ENCODE measurements at regions not wholly inside any gene's neighbourhood (a gene's known extent, or its start where the extent isn't known, plus 50 kb on each side); places are given as distances from the start of the nearest gene placed in this dataset.
"Not testable (repeated sequence)": the region's sequence is repeated elsewhere in the genome, so short reads cannot be mapped to it uniquely, and the experiment has no call there.

DNA sequence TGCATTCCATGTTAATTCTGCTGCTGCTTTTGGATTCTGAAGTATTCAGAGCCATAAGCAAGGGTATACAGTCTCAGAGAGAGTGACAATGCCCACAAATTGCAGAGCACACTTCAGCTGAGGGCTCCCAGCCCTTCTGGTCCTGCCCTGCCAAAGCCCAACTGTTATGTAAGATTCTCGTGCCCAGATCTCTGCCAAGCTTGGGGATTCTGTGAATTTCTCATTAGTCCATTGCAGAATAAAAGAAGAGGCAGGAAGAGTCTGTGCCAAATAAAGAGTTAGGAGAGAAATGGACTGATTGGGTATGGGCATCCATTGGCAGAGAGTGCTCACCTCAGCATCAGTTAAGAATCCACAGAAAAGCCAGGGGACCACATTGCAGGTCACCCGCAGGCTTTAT, 112.0 kb upstream of the PNPT1 start:
- H2AFZ ChIP-seq (ENCODE audit: low read depth) = no peak overlapping the region

DNA sequence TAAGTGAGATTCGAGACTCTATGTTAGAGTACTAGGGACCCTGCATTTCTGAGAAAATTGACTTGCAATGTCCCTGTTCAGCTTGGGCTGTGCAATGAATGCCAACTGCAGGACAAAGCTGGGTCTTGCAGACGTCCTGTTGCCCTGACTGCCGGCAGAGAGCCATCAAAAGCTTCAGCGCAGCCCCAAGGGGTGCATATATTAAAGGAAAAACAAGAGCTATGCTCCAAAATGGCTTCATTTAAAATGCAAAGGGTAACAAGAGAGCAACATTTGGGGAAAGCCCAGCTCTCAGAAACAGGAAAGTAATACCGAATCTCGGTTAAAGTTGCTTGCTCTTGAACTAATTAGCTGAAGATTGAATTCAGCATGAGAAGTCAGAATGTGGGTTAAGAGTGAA, 110.9 kb upstream of the PNPT1 start:
- no peaks in the 10 kb centered on the region for H3K27me3 ChIP-seq (ENCODE audit: insufficient read depth, low read depth)
- no peaks in the 10 kb centered on the region for H3K79me2 ChIP-seq (ENCODE audit: insufficient read depth, low read depth)
- H3K4me2 ChIP-seq = no peak overlapping the region
- no peak overlapping the region for H3K9ac ChIP-seq
- no peaks in the 10 kb centered on the region for H3K4me1 ChIP-seq (ENCODE audit: low read depth, poor library complexity, severe bottlenecking)
- no peak overlapping the region for H3K4me3 ChIP-seq (IDR thresholded peaks at IDR 0.05; ENCODE audit: insufficient read depth, low read depth, low read length)
- H2AFZ ChIP-seq (ENCODE audit: low read depth) = no peak overlapping the region
- no peaks in the 10 kb centered on the region for H3K36me3 ChIP-seq (ENCODE audit: insufficient read depth)
- TF ChIP-seq, protein P1, sequence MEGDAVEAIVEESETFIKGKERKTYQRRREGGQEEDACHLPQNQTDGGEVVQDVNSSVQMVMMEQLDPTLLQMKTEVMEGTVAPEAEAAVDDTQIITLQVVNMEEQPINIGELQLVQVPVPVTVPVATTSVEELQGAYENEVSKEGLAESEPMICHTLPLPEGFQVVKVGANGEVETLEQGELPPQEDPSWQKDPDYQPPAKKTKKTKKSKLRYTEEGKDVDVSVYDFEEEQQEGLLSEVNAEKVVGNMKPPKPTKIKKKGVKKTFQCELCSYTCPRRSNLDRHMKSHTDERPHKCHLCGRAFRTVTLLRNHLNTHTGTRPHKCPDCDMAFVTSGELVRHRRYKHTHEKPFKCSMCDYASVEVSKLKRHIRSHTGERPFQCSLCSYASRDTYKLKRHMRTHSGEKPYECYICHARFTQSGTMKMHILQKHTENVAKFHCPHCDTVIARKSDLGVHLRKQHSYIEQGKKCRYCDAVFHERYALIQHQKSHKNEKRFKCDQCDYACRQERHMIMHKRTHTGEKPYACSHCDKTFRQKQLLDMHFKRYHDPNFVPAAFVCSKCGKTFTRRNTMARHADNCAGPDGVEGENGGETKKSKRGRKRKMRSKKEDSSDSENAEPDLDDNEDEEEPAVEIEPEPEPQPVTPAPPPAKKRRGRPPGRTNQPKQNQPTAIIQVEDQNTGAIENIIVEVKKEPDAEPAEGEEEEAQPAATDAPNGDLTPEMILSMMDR (conservative IDR thresholded peaks at IDR 0.05; ENCODE audit: low read depth, low read length) = no peak
- no peaks in the 10 kb centered on the region for H4K20me1 ChIP-seq (ENCODE audit: insufficient read depth)
- H3K27ac ChIP-seq = no peak overlapping the region

More for the DNA sequence above, 112.0 kb upstream of the PNPT1 start:
- no peaks in the 10 kb centered on the region for H4K20me1 ChIP-seq (ENCODE audit: insufficient read depth)
- no peaks in the 10 kb centered on the region for H3K27me3 ChIP-seq (ENCODE audit: insufficient read depth, low read depth)
- no peak overlapping the region for H3K27ac ChIP-seq
- no peaks in the 10 kb centered on the region for H3K4me1 ChIP-seq (ENCODE audit: low read depth, poor library complexity, severe bottlenecking)
- H3K4me2 ChIP-seq = no peak overlapping the region
- no peak overlapping the region for H3K9ac ChIP-seq
- H3K36me3 ChIP-seq (ENCODE audit: insufficient read depth) = no peaks in the 10 kb centered on the region
- TF ChIP-seq, protein P1 (conservative IDR thresholded peaks at IDR 0.05; ENCODE audit: low read depth, low read length) = no peak
- H3K79me2 ChIP-seq (ENCODE audit: insufficient read depth, low read depth) = no peaks in the 10 kb centered on the region
- no peak overlapping the region for H3K4me3 ChIP-seq (IDR thresholded peaks at IDR 0.05; ENCODE audit: insufficient read depth, low read depth, low read length)

DNA sequence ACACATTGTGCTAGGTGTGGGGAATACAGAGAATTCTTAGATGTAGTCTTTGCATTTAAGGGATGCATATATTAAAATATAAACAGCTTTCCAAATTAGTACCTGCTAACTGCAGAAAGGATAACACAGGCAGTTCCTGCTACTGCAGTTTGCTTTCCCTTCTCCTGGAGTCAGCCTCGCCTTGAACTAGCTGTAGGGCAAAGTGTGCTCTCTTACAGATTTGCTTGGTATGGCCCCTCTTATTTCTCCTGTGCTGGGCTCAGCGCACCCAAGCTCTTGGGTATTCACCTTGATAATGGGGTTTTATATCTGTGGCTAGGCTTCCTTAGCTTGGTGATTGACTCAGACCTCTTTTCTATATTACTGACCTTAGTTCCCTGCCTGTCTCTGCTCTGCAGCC, 108.4 kb upstream of the PNPT1 start:
- H4K20me1 ChIP-seq (ENCODE audit: insufficient read depth) = no peaks in the 10 kb centered on the region
- no peaks in the 10 kb centered on the region for H3K79me2 ChIP-seq (ENCODE audit: insufficient read depth, low read depth)
- H3K4me2 ChIP-seq = no peak overlapping the region
- no peaks in the 10 kb centered on the region for H3K27me3 ChIP-seq (ENCODE audit: insufficient read depth, low read depth)
- H3K4me3 ChIP-seq (IDR thresholded peaks at IDR 0.05; ENCODE audit: insufficient read depth, low read depth, low read length) = no peak overlapping the region
- H3K4me1 ChIP-seq (ENCODE audit: low read depth, poor library complexity, severe bottlenecking) = no peaks in the 10 kb centered on the region
- H3K9ac ChIP-seq = no peak overlapping the region
- TF ChIP-seq, protein P1 (conservative IDR thresholded peaks at IDR 0.05; ENCODE audit: low read depth, low read length) = no peak
- no peak overlapping the region for H2AFZ ChIP-seq (ENCODE audit: low read depth)
- no peak overlapping the region for H3K27ac ChIP-seq
- no peaks in the 10 kb centered on the region for H3K36me3 ChIP-seq (ENCODE audit: insufficient read depth)

DNA sequence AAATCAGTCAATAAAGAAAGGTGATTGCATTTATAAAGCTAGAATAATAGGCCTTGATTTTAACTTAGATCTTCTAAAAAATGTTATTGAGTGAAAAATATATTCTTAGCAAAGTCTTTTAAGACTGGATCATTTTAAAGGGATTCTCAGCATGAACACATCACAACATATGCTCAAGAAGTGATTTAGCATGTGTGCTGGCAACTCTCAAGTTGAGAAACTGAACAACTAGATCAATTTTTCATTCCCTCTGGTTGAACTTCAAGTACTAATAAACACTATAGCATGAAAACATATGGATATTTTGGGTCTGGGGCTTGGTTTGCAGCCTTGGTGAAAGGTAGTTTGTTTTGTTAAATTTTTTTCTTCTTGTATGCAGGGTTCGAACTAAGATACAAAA, 107.8 kb upstream of the PNPT1 start:
- H3K27ac ChIP-seq = no peak overlapping the region
- H3K9ac ChIP-seq = no peak overlapping the region
- H2AFZ ChIP-seq (ENCODE audit: low read depth) = no peak overlapping the region

DNA sequence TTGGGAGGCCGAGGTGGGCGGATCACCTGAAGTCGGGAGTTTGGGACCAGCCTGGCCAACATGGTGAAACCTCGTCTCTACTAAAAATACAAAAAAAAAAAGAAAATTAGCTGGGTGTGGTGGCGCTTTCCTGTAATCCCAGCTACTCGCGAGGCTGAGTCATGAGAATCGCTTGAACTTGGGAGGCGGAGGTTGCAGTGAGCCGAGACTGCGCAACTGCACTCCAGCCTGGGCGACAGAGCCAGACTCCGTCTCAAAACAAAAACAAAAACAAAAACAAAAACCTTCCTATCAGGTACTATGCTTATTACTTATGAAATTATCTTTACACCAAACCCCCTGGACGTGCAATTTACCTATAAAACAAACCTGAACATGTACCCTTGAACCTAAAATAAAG, 106.0 kb upstream of the PNPT1 start:
- not testable (repeated sequence) for H3K27ac ChIP-seq; H3K4me1 ChIP-seq (ENCODE audit: low read depth, poor library complexity, severe bottlenecking); H3K79me2 ChIP-seq (ENCODE audit: insufficient read depth, low read depth); H4K20me1 ChIP-seq (ENCODE audit: insufficient read depth); H3K36me3 ChIP-seq (ENCODE audit: insufficient read depth); H2AFZ ChIP-seq (ENCODE audit: low read depth); H3K4me2 ChIP-seq; H3K4me3 ChIP-seq (IDR thresholded peaks at IDR 0.05; ENCODE audit: insufficient read depth, low read depth, low read length); H3K27me3 ChIP-seq (ENCODE audit: insufficient read depth, low read depth); H3K9ac ChIP-seq

More for the DNA sequence above, 107.8 kb upstream of the PNPT1 start:
- H3K4me1 ChIP-seq (ENCODE audit: low read depth, poor library complexity, severe bottlenecking) = no peaks in the 10 kb centered on the region
- TF ChIP-seq, protein P1 (conservative IDR thresholded peaks at IDR 0.05; ENCODE audit: low read depth, low read length) = no peak
- no peaks in the 10 kb centered on the region for H4K20me1 ChIP-seq (ENCODE audit: insufficient read depth)
- H3K36me3 ChIP-seq (ENCODE audit: insufficient read depth) = no peaks in the 10 kb centered on the region
- H3K4me2 ChIP-seq = no peak overlapping the region
- H3K4me3 ChIP-seq (IDR thresholded peaks at IDR 0.05; ENCODE audit: insufficient read depth, low read depth, low read length) = no peak overlapping the region
- H3K79me2 ChIP-seq (ENCODE audit: insufficient read depth, low read depth) = no peaks in the 10 kb centered on the region
- no peaks in the 10 kb centered on the region for H3K27me3 ChIP-seq (ENCODE audit: insufficient read depth, low read depth)

Measured in KMS-11 (cell line).